ENCODE measurements at regions not wholly inside any gene's neighbourhood (a gene's known extent, or its start where the extent isn't known, plus 50 kb on each side); places are given as distances from the start of the nearest gene placed in this dataset.

- TF ChIP-seq MXI1 (IDR thresholded peaks at IDR 0.05; ENCODE audit: borderline replicate concordance, low read depth, low read length), result no peak
- no peak for TF ChIP-seq POLR2A (IDR thresholded peaks at IDR 0.05; ENCODE audit: low read depth, low read length)
- TF ChIP-seq CTCF (conservative IDR thresholded peaks at IDR 0.05; ENCODE audit: low read depth, low read length), result no peak
- no peak for TF ChIP-seq BHLHE40 (IDR thresholded peaks at IDR 0.05; ENCODE audit: low read depth, low read length)
- TF ChIP-seq RAD21 (IDR thresholded peaks at IDR 0.05; ENCODE audit: low read length), result no peak
- TF ChIP-seq SMC3 (IDR thresholded peaks at IDR 0.05; ENCODE audit: low read depth, low read length), result no peak
- TF ChIP-seq MAZ (IDR thresholded peaks at IDR 0.05; ENCODE audit: borderline replicate concordance, low read depth, low read length), result no peak
- no peak for TF ChIP-seq CHD1 (IDR thresholded peaks at IDR 0.05; ENCODE audit: low read depth, low read length)
- peak; percentile 91 for TF ChIP-seq CEBPB (IDR thresholded peaks at IDR 0.05; ENCODE audit: low read depth, low read length)
- no peak for TF ChIP-seq USF2 (IDR thresholded peaks at IDR 0.05; ENCODE audit: low read depth, low read length)
- TF ChIP-seq RFX5 (IDR thresholded peaks at IDR 0.05; ENCODE audit: low read depth, low read length), result no peak
- no peak for TF ChIP-seq ELK1 (IDR thresholded peaks at IDR 0.05; ENCODE audit: borderline replicate concordance, low read depth, low read length)
- no peak for TF ChIP-seq RCOR1 (IDR thresholded peaks at IDR 0.05; ENCODE audit: insufficient replicate concordance, low read length)
Measured at GRCh38 chr7:113796557-113796956, 122.3 kb downstream of the PPP1R3A start.

Measured in IMR-90 (cell line).